Neural cell (in vitro differentiated cells): ENCODE measurements at regions not wholly inside any gene's neighbourhood (a gene's known extent, or its start where the extent isn't known, plus 50 kb on each side); places are given as distances from the start of the nearest gene placed in this dataset.

Experiments used
- H2AFZ ChIP-seq: fragments of 200-600, 300-800 bp; sonication (generic), shearing (Covaris generic); 2 replicates; pipeline ENCODE4 v1.6.0; 2014; ENCODE audit warnings: low read depth, mild to moderate bottlenecking, antibody characterized with exemption, low read length, moderate library complexity
- H3F3A ChIP-seq: fragments of 200-600 bp; shearing (Covaris generic); 2 replicates; pipeline ENCODE4 v1.6.1; 2016; ENCODE audit warnings: mild to moderate bottlenecking, moderate library complexity, mixed read lengths, antibody characterized with exemption, low read length; ENCODE audit not compliant: insufficient read depth, poor library complexity, severe bottlenecking
- H3K27ac ChIP-seq: fragments of 200-600, 300-800 bp; sonication (generic), shearing (Covaris generic); 2 replicates; pipeline ENCODE4 v1.5.1; 2014; ENCODE audit warnings: mild to moderate bottlenecking, low read length, moderate library complexity
- H3K27me3 ChIP-seq: fragments of 300-800, 200-600 bp; sonication (generic), shearing (Covaris generic); 2 replicates; pipeline ENCODE4 v1.6.0; 2014; ENCODE audit warnings: mild to moderate bottlenecking, low read depth, low read length, moderate library complexity; ENCODE audit not compliant: insufficient read depth
- H3K36me3 ChIP-seq: fragments of 300-800, 200-600 bp; sonication (generic), shearing (Covaris generic); 2 replicates; pipeline ENCODE4 v1.5.1; 2014; ENCODE audit warnings: mild to moderate bottlenecking, antibody characterized with exemption, low read length, moderate library complexity; ENCODE audit not compliant: insufficient read depth
- H3K4me2 ChIP-seq: fragments of 300-800, 200-600 bp; sonication (generic), shearing (Covaris generic); 2 replicates; pipeline ENCODE4 v1.6.0; 2014; ENCODE audit warnings: mild to moderate bottlenecking, low read length
- H3K4me3 ChIP-seq: fragments of 300-800, 200-600 bp; sonication (generic), shearing (Covaris generic); 2 replicates; pipeline ENCODE4 v1.5.1; 2014; ENCODE audit warnings: mild to moderate bottlenecking, low read length, moderate library complexity
- H3K79me2 ChIP-seq: fragments of 200-600 bp; shearing (Covaris generic); replicated peaks from 2 replicates; pipeline ENCODE4 v1.6.0; 2014; ENCODE audit warnings: mild to moderate bottlenecking, low read length, moderate library complexity; ENCODE audit not compliant: insufficient read depth
- H3K9ac ChIP-seq: fragments of 300-800, 200-600 bp; sonication (generic), shearing (Covaris generic); 2 replicates; pipeline ENCODE4 v1.6.1; 2016; ENCODE audit warnings: mild to moderate bottlenecking, low read length, mixed read lengths
- H3K9me2 ChIP-seq: fragments of 200-600 bp; shearing (Covaris generic); 2 replicates; pipeline ENCODE4 v1.6.1; 2016; ENCODE audit warnings: mild to moderate bottlenecking, low read length, mixed read lengths; ENCODE audit not compliant: insufficient read depth
- H3K9me3 ChIP-seq: fragments of 200-600, 300-800 bp; sonication (generic), shearing (Covaris generic); 2 replicates; pipeline ENCODE4 v1.6.1; 2016; ENCODE audit warnings: mild to moderate bottlenecking, mixed run types, low read length, moderate library complexity, mixed read lengths
- H4K20me1 ChIP-seq: fragments of 200-600 bp; shearing (Covaris generic); 2 replicates; pipeline ENCODE4 v1.6.1; 2016; ENCODE audit warnings: mild to moderate bottlenecking, mixed run types; ENCODE audit not compliant: insufficient read depth
- EP300 ChIP-seq: fragments of 450-650 bp; conservative IDR thresholded peaks from 2 replicates; pipeline ENCODE4 v1.6.1; 2014; ENCODE audit warnings: antibody characterized with exemption, mild to moderate bottlenecking, moderate library complexity; ENCODE audit not compliant: poor library complexity, severe bottlenecking
- EZH2 ChIP-seq: fragments of 200-600, 300-800 bp; shearing (Covaris generic), sonication (generic); IDR thresholded peaks from 2 replicates; pipeline ENCODE4 v1.6.1; 2014; ENCODE audit warnings: antibody characterized with exemption, low read length, borderline replicate concordance, mild to moderate bottlenecking; ENCODE audit not compliant: insufficient read depth, poor library complexity, severe bottlenecking
- MXI1 ChIP-seq: fragments of 450-650 bp; conservative IDR thresholded peaks from 2 replicates; pipeline ENCODE4 v1.6.1; 2014; ENCODE audit warnings: antibody characterized with exemption, mild to moderate bottlenecking; ENCODE audit not compliant: poor library complexity, severe bottlenecking
- POLR2AphosphoS5 ChIP-seq: IDR thresholded peaks from 2 replicates; pipeline ENCODE4 v1.6.1; 2012
- RAD21 ChIP-seq: fragments of 450-650 bp; conservative IDR thresholded peaks from 2 replicates; pipeline ENCODE4 v1.6.1; 2014; ENCODE audit warnings: antibody characterized with exemption, mild to moderate bottlenecking, moderate library complexity
- SMC3 ChIP-seq: fragments of 450-650 bp; conservative IDR thresholded peaks from 2 replicates; pipeline ENCODE4 v1.6.1; 2014; ENCODE audit warnings: antibody characterized with exemption, mild to moderate bottlenecking, moderate library complexity; ENCODE audit not compliant: poor library complexity
- TAF1 ChIP-seq: IDR thresholded peaks from 2 replicates; pipeline ENCODE4 v1.6.1; 2012; ENCODE audit warnings: low read depth
- TF ChIP-seq, protein P1 (sequence below): fragments of 450-650 bp; IDR thresholded peaks from 2 replicates; pipeline ENCODE4 v1.5.1; 2014; ENCODE audit warnings: antibody characterized with exemption, mild to moderate bottlenecking, moderate library complexity; ENCODE audit not compliant: poor library complexity, severe bottlenecking
- TF ChIP-seq, protein P2 (sequence below): IDR thresholded peaks from 2 replicates; pipeline ENCODE4 v1.6.1; 2012; ENCODE audit warnings: borderline replicate concordance

GRCh38 chr11:109486129-109486528 is 64.1 kb downstream of the C11orf87 start (continued):
- TF ChIP-seq POLR2AphosphoS5 (no peak), EZH2 (no peak)

- Histone ChIP-seq H3K27ac (no peak overlapping the region), H3K9me3 (no peaks in the 10 kb centered on the region), H3K9ac (no peak overlapping the region), H4K20me1 (no peaks in the 10 kb centered on the region), H3F3A (no peaks in the 10 kb centered on the region), H3K36me3 (no peaks in the 10 kb centered on the region), H3K79me2 (no peaks in the 10 kb centered on the region), H3K27me3 (no peaks in the 10 kb centered on the region), H3K9me2 (no peaks in the 10 kb centered on the region), H3K4me3 (no peak overlapping the region), H2AFZ (no peak overlapping the region), H3K4me2 (no peak overlapping the region)
- TF ChIP-seq, protein P1, sequence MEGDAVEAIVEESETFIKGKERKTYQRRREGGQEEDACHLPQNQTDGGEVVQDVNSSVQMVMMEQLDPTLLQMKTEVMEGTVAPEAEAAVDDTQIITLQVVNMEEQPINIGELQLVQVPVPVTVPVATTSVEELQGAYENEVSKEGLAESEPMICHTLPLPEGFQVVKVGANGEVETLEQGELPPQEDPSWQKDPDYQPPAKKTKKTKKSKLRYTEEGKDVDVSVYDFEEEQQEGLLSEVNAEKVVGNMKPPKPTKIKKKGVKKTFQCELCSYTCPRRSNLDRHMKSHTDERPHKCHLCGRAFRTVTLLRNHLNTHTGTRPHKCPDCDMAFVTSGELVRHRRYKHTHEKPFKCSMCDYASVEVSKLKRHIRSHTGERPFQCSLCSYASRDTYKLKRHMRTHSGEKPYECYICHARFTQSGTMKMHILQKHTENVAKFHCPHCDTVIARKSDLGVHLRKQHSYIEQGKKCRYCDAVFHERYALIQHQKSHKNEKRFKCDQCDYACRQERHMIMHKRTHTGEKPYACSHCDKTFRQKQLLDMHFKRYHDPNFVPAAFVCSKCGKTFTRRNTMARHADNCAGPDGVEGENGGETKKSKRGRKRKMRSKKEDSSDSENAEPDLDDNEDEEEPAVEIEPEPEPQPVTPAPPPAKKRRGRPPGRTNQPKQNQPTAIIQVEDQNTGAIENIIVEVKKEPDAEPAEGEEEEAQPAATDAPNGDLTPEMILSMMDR = no peak
- TF ChIP-seq EZH2 (no peak), TAF1 (no peak), EP300 (no peak), RAD21 (no peak), MXI1 (no peak), SMC3 (no peak), POLR2AphosphoS5 (no peak)
- TF ChIP-seq, protein P2, sequence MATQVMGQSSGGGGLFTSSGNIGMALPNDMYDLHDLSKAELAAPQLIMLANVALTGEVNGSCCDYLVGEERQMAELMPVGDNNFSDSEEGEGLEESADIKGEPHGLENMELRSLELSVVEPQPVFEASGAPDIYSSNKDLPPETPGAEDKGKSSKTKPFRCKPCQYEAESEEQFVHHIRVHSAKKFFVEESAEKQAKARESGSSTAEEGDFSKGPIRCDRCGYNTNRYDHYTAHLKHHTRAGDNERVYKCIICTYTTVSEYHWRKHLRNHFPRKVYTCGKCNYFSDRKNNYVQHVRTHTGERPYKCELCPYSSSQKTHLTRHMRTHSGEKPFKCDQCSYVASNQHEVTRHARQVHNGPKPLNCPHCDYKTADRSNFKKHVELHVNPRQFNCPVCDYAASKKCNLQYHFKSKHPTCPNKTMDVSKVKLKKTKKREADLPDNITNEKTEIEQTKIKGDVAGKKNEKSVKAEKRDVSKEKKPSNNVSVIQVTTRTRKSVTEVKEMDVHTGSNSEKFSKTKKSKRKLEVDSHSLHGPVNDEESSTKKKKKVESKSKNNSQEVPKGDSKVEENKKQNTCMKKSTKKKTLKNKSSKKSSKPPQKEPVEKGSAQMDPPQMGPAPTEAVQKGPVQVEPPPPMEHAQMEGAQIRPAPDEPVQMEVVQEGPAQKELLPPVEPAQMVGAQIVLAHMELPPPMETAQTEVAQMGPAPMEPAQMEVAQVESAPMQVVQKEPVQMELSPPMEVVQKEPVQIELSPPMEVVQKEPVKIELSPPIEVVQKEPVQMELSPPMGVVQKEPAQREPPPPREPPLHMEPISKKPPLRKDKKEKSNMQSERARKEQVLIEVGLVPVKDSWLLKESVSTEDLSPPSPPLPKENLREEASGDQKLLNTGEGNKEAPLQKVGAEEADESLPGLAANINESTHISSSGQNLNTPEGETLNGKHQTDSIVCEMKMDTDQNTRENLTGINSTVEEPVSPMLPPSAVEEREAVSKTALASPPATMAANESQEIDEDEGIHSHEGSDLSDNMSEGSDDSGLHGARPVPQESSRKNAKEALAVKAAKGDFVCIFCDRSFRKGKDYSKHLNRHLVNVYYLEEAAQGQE = no peak
Observed at GRCh38 chr11:109490953-109491635, 69.1 kb downstream of the C11orf87 start.

- no peaks in the 10 kb centered on the region for H3K9me2 ChIP-seq
- no peak overlapping the region for H3K4me2 ChIP-seq
- H3K9ac ChIP-seq = no peak overlapping the region
- no peaks in the 10 kb centered on the region for H4K20me1 ChIP-seq
- no peaks in the 10 kb centered on the region for H3K27me3 ChIP-seq
- H2AFZ ChIP-seq = no peak overlapping the region
- no peak overlapping the region for H3K27ac ChIP-seq
- no peaks in the 10 kb centered on the region for H3K36me3 ChIP-seq
- no peaks in the 10 kb centered on the region for H3K9me3 ChIP-seq
- TF ChIP-seq SMC3 (no peak), MXI1 (no peak), EZH2 (no peak), POLR2AphosphoS5 (no peak), TAF1 (no peak), RAD21 (no peak)
- TF ChIP-seq, protein P1 = no peak
- TF ChIP-seq, protein P2 = no peak
- no peaks in the 10 kb centered on the region for H3K79me2 ChIP-seq
- no peaks in the 10 kb centered on the region for H3F3A ChIP-seq
- H3K4me3 ChIP-seq = no peak overlapping the region
Observed at GRCh38 chr11:109506115-109506514, 84.1 kb downstream of the C11orf87 start.
